HT-29 (cell line): ENCODE measurements at regions not wholly inside any gene's neighbourhood (a gene's known extent, or its start where the extent isn't known, plus 50 kb on each side); places are given as distances from the start of the nearest gene placed in this dataset.

Source experiments
- DNase-seq: peaks from one replicate; pipeline ENCODE4 v3.0.0-alpha.2; 2015; ENCODE audit warnings: low spot score

GRCh38 chr2:66794551-66794950 lies 359.6 kb downstream of the MEIS1 start:
- DNase-seq = no peak

GRCh38 chr2:66802877-66803276 lies 368.0 kb downstream of the MEIS1 start:
- DNase-seq = no peak

DNA sequence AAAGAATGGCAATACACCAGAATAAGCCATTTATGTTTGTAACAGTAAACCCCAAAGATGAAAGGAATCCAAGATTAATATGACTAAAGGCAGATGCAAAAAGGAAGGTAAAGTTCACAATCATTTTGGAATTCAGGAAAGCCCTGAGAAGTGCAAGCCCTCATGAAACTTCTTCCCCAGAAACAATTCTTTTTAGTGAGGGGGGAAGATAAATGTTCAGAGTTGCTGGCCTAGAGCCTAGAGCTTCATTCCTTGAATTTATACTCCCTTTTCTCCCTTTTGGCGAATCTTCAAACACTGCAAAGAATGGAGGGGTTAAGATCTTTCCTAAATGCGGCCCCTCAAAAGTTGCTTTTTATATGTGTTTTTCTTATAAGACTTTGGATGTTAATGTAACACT lies 368.8 kb downstream of the MEIS1 start:
- DNase-seq = no peak

DNA sequence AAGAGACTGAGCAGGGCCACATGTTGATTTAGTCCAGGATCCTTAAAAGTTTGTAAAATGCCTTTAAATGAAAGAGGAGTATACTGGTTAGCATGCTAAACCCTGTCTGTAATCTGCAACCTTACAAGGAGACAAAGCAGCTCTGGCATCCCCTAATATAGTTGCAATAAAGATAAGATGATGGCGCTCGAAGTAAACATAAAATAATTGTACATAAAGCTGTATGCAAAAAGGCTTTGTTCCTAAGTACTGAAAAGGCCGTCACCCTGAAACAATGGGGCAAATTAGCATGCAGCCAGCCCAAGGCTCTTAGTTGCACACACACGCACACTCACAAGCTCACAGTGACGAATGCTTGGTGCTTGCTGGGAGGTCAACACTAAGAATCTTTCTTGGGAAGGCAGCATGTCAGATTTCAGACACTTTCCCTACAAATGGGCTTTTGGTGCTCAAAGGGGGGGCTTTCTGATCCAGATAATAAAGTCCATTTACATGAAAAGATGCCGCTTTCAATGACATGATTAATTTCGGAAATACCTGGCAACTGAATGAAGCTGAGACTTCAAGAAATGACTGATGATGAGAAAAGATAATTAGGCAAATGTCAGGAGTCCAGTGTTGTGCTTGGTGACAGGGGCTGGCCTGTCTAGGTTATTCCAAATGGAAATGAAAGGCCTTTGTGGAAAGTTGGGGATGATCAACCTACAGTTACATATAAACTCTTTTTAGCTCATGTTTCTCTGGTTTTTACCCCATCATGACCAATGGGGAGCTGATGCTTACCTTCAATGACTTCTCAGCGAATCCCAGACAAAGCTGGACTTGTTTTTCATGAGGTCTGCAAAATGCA lies 370.3 kb downstream of the MEIS1 start:
- no peak for DNase-seq

GRCh38 chr2:66805968-66806367 lies 371.0 kb downstream of the MEIS1 start:
- DNase-seq = no peak

- no peak for DNase-seq
Observed at GRCh38 chr2:66813525-66813924, 378.6 kb downstream of the MEIS1 start.

DNA sequence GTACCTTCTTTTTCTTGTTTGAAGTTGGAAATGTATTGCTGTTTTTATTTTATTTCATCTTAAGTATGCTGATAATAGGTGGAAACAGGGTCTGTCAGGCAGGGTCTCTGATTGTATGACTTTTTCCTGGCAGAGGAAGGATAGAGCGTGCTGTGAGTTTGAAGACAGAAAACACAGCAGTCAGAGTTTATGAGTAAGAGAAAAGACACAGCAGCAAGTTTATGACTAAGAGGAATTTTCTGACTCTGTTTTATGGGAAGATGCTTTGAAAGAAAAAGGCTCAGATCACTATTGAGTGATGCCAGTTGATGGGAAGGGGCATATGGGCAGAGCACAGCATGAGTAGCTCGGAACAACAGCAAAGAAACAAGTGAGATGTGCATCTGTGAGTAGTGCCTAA lies 379.1 kb downstream of the MEIS1 start:
- no peak for DNase-seq

GRCh38 chr2:66814916-66815315 lies 380.0 kb downstream of the MEIS1 start:
- DNase-seq = no peak

GRCh38 chr2:66815886-66816285 lies 381.0 kb downstream of the MEIS1 start:
- no peak for DNase-seq

DNA sequence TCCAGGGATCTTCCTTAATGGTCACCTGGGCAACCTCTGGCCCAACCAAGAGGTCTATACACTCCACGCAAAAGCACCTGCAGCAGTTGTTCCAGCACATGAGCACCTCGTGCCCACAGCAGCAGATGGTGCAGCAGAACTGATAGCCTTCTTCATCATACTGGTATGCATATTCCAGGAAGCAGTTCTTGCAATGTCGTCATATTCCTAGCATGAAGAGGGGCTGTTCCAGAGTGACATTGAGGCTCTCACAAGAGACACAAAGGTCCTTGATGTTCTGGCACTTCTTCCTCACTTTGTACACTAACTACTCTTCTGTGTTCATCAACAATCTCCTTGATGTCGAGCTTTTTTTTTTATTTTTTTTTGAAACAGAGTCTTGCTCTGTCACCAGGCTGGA lies 386.2 kb downstream of the MEIS1 start:
- no peak for DNase-seq

GRCh38 chr2:66822186-66822585 lies 387.3 kb downstream of the MEIS1 start:
- no peak for DNase-seq

GRCh38 chr2:66824926-66825325 lies 390.0 kb downstream of the MEIS1 start:
- DNase-seq = peak; percentile 34

DNA sequence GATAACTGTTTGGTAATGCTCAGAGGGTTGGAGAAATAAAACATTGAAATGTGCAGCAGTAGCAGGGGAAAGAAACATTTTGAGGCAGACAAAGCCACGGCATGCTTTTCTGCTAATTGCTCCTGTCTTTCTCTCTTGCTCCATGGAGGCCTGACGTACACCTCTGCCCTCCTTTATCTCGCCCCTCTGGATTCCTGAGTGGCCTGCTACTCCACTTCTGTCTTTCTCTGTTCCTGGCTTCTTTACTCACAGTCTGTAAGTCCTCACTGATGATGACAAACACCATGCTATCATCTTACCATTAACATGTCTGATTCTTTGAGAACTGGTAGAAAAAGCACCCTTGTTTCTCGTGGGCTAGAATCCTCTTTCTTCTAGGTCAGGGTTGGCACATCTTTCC lies 392.9 kb downstream of the MEIS1 start:
- DNase-seq = no peak

DNA sequence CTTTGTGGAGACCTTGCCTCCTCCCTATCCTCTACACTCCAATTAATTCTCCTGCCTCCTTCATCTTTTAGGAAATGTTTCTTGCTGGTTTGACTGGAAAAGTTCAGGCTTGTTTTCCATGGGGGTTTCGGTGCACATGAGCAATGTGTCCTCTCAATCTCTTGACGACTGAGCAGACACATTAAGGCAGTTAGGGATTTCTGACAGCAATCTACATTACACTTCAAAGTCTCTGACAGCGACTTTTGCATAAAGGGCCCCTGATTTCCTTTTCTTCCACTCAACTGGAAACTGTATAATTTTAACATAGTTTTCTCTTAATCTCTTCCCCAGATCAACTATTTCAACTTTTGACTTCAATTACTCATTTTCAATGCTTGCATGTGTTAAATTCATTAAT lies 394.0 kb downstream of the MEIS1 start:
- no peak for DNase-seq

GRCh38 chr2:66830881-66831280 lies 396.0 kb downstream of the MEIS1 start:
- no peak for DNase-seq

DNA sequence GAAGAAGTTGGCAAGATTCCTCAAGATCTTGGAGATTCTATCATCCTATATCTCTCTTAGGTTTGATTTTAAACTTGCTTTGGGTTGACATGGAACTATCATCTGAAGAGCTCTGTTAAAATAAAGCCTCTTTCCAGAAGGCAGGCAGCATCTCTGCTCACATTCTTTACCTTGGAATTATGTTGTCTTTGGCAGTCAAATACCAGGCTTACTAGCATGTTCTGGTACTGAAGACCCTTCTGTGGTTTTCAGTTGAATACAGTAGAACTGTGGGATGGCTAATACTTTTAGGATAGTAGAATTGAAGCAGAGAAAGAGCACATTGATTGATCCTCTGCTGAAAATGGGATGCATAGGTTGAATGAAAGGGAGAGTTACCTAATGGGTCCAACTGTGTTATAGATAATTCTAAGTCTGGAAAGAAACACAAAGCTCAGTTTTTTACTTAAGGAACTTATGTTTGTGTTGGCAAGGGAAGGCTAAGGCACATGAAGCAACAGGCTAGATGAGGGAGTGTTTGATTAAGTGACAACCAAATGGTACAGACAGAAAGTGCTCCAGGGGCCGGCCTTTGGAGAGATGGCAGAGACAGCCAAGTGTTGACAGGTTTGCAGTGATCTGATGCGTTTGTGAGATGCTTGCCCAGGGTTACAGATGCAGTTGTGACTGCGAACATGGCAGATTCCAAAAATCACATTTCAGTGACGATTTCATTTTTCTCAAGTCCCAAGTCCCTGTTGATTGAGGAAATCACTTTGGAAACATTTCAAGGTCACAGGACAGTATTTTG lies 397.9 kb downstream of the MEIS1 start:
- no peak for DNase-seq

GRCh38 chr2:66834859-66835258 lies 399.9 kb downstream of the MEIS1 start:
- DNase-seq = no peak

GRCh38 chr2:66836851-66837250 lies 401.9 kb downstream of the MEIS1 start:
- no peak for DNase-seq

- no peak for DNase-seq
Observed at GRCh38 chr2:66839551-66840320, 404.8 kb downstream of the MEIS1 start.

DNA sequence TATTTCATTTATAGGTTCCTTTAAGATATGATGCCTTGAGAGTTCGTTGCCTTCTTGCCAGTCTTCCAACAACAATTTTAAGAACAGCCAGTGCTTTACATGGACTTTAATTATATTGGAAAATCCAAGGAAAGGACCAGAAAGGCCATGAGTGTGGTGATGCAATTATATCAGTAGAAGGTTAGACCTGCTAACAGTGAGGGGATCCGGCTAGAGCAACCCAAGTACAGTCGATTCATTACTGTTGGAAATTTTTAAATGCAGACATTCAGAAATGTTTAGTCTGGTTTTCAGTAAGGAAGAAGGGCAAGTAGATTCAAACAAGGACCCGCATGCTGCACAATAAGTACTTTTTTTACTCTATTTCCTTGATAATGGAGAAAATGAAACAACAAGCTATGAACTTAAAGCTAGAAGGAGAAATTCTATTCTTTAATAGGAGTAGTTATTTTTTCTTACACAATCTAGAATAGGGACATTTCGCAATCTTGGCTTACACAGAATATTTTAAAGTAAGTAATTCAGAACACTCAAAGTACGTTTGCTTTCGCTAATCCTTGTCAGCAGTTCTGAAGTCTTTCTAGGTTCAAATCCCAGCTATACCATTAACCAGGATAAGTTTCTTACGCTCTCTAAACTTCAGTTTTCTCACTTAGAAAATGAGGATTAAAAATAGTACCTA lies 405.5 kb downstream of the MEIS1 start:
- no peak for DNase-seq

DNA sequence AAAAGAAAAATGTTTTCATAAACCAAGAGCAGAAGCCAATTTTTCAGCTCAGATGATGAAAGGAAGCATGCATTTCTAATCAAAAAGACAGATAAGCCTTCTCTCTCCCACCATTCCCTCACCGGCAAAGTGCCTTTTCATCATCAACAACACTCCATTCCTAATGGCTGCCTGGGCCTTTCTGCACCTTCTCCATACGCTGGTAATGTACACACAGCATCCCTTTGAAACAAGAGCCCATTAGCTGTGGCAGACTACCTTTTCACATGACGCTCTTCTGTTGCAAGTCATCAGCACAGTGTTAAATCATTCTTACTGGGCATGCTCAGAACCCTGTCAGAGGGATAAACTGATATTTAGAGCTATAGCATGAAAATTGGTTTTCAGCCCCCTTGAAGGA lies 408.9 kb downstream of the MEIS1 start:
- DNase-seq = no peak

DNA sequence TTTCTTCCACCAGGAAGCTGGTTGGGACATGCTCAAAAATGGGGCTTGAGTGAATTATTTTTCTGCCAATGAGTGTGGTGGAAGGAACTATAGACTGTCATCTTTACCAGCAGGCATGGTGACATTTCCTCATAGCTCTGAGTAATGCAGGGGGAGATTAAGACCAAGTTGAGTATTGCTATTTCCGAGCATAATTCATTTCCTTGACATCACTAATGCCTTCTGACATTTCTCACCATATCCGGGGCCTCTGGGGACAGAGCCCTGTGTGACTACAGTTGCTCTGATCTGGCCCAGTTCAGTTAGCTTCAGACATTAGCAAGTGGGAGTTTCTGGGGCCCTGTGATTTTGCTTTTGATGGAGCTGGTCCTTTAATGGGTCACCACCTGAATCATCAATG lies 410.4 kb downstream of the MEIS1 start:
- no peak for DNase-seq
